ENCODE measurements at regions not wholly inside any gene's neighbourhood (a gene's known extent, or its start where the extent isn't known, plus 50 kb on each side); places are given as distances from the start of the nearest gene placed in this dataset.

GRCh38 chr20:5696011-5696559 lies 54.1 kb upstream of the SHLD1 start:
- H3K27ac ChIP-seq = no peak overlapping the region
- no peak overlapping the region for H3K4me3 ChIP-seq
- no peaks in the 10 kb centered on the region for H3K27me3 ChIP-seq
- H3K4me1 ChIP-seq = no peaks in the 10 kb centered on the region
- no peaks in the 10 kb centered on the region for H3K9me3 ChIP-seq
- intact Hi-C loops (cut with DNase I; ENCODE audit: low total_unique reads) = no loop called here
- DNase-seq = no peak
- no peaks in the 10 kb centered on the region for H3K36me3 ChIP-seq
- TF ChIP-seq POLR2A (IDR thresholded peaks at IDR 0.05) = no peak
- no peak for TF ChIP-seq CTCF (IDR thresholded peaks at IDR 0.05)

GRCh38 chr20:5691918-5692618 lies 58.1 kb upstream of the SHLD1 start:
- intact Hi-C loops (cut with DNase I; ENCODE audit: low total_unique reads) = no loop called here
- H3K27me3 ChIP-seq = no peaks in the 10 kb centered on the region
- H3K4me1 ChIP-seq = no peaks in the 10 kb centered on the region
- no peak overlapping the region for H3K27ac ChIP-seq
- no peaks in the 10 kb centered on the region for H3K36me3 ChIP-seq
- H3K4me3 ChIP-seq = no peak overlapping the region
- no peaks in the 10 kb centered on the region for H3K9me3 ChIP-seq
- no peak for DNase-seq
- TF ChIP-seq CTCF (IDR thresholded peaks at IDR 0.05) = no peak
- TF ChIP-seq POLR2A (IDR thresholded peaks at IDR 0.05) = no peak

- H3K4me3 ChIP-seq = no peak overlapping the region
- H3K27ac ChIP-seq = peak overlapping the region in 1 of 2 donors; percentile 33
- H3K36me3 ChIP-seq = no peaks in the 10 kb centered on the region
- TF ChIP-seq CTCF (IDR thresholded peaks at IDR 0.05) = no peak
- TF ChIP-seq POLR2A (IDR thresholded peaks at IDR 0.05) = no peak
- DNase-seq = no peak
- intact Hi-C loops (cut with DNase I; ENCODE audit: low total_unique reads) = no loop called here
- H3K4me1 ChIP-seq = no peaks in the 10 kb centered on the region
- no peaks in the 10 kb centered on the region for H3K9me3 ChIP-seq
- no peaks in the 10 kb centered on the region for H3K27me3 ChIP-seq
Measured at GRCh38 chr20:5689463-5689862, 60.7 kb upstream of the SHLD1 start.

- Histone ChIP-seq H3K4me1 (no peaks in the 10 kb centered on the region), H3K36me3 (no peaks in the 10 kb centered on the region), H3K4me3 (no peak overlapping the region), H3K27ac (peak overlapping the region in 1 of 2 donors; percentile 33), H3K27me3 (no peaks in the 10 kb centered on the region), H3K9me3 (no peaks in the 10 kb centered on the region)
- TF ChIP-seq CTCF (IDR thresholded peaks at IDR 0.05) = no peak
- TF ChIP-seq POLR2A (IDR thresholded peaks at IDR 0.05) = no peak
- intact Hi-C loops (cut with DNase I; ENCODE audit: low total_unique reads) = no loop called here
- peak in 1 of 2 donors; percentile 16 for DNase-seq
Measured at GRCh38 chr20:5688431-5688972, 61.7 kb upstream of the SHLD1 start.

GRCh38 chr20:5687884-5688283 lies 62.3 kb upstream of the SHLD1 start:
- no peak overlapping the region for H3K27ac ChIP-seq
- H3K4me3 ChIP-seq = no peak overlapping the region
- no peaks in the 10 kb centered on the region for H3K27me3 ChIP-seq
- H3K9me3 ChIP-seq = no peaks in the 10 kb centered on the region
- no peak for DNase-seq
- intact Hi-C loops (cut with DNase I; ENCODE audit: low total_unique reads) = no loop called here
- TF ChIP-seq CTCF (IDR thresholded peaks at IDR 0.05) (no peak), POLR2A (IDR thresholded peaks at IDR 0.05) (no peak)
- no peaks in the 10 kb centered on the region for H3K36me3 ChIP-seq
- no peaks in the 10 kb centered on the region for H3K4me1 ChIP-seq
